Muscle layer of colon (tissue), 2 donors: ENCODE measurements at regions not wholly inside any gene's neighbourhood (a gene's known extent, or its start where the extent isn't known, plus 50 kb on each side); places are given as distances from the start of the nearest gene placed in this dataset.
"Not testable (repeated sequence)": the region's sequence is repeated elsewhere in the genome, so short reads cannot be mapped to it uniquely, and the experiment has no call there.

Experiments
- H3K27ac ChIP-seq: one replicate; pipeline ENCODE4 v1.7.0; 2013; ENCODE audit warnings: low read depth, mild to moderate bottlenecking, low read length, moderate library complexity
- H3K27me3 ChIP-seq, 2 donors: one replicate each; pipeline ENCODE4 v1.7.0; 2013; ENCODE audit warnings: low read length in 2 of 2, mild to moderate bottlenecking in 2 of 2; ENCODE audit not compliant: insufficient read depth in 2 of 2, control insufficient read depth in 1 of 2
- H3K36me3 ChIP-seq: one replicate; pipeline ENCODE4 v1.7.0; 2013; ENCODE audit warnings: mild to moderate bottlenecking, low read length; ENCODE audit not compliant: insufficient read depth
- H3K4me1 ChIP-seq: one replicate; pipeline ENCODE4 v1.7.0; 2013; ENCODE audit warnings: mild to moderate bottlenecking, low read length; ENCODE audit not compliant: insufficient read depth
- H3K4me3 ChIP-seq, 2 donors: one replicate each; pipeline ENCODE4 v1.7.0; 2013; ENCODE audit warnings: low read length in 2 of 2, low read depth in 1 of 2, mild to moderate bottlenecking in 1 of 2, moderate library complexity in 1 of 2
- H3K9ac ChIP-seq: one replicate; pipeline ENCODE4 v1.7.0; 2013; ENCODE audit warnings: low read length
- H3K9me3 ChIP-seq: one replicate; pipeline ENCODE4 v1.7.0; 2013; ENCODE audit warnings: mild to moderate bottlenecking, low read length
- donor health status: abdominal sarcoma.
- donor health status: Adenocarcinoma of cecum.

GRCh38 chr10:130513686-130514476 lies 377.7 kb downstream of the GLRX3 start:
- Histone ChIP-seq H3K4me1 (no peaks in the 10 kb centered on the region), H3K4me3 (no peak overlapping the region), H3K27me3 (no peaks in the 10 kb centered on the region)

GRCh38 chr10:130515670-130516069 lies 379.5 kb downstream of the GLRX3 start:
- H3K27ac ChIP-seq = no peak overlapping the region
- H3K4me1 ChIP-seq = no peaks in the 10 kb centered on the region
- no peaks in the 10 kb centered on the region for H3K36me3 ChIP-seq
- no peak overlapping the region for H3K4me3 ChIP-seq
- no peaks in the 10 kb centered on the region for H3K9me3 ChIP-seq
- no peak overlapping the region for H3K9ac ChIP-seq
- H3K27me3 ChIP-seq = no peaks in the 10 kb centered on the region

More at GRCh38 chr10:130513686-130514476, 377.7 kb downstream of the GLRX3 start:
- no peaks in the 10 kb centered on the region for H3K9me3 ChIP-seq
- no peaks in the 10 kb centered on the region for H3K36me3 ChIP-seq
- no peak overlapping the region for H3K27ac ChIP-seq
- no peak overlapping the region for H3K9ac ChIP-seq

- no peaks in the 10 kb centered on the region for H3K36me3 ChIP-seq
Measured at GRCh38 chr10:130516141-130516735, 380.0 kb downstream of the GLRX3 start.

GRCh38 chr10:130518921-130519320 lies 382.7 kb downstream of the GLRX3 start:
- not testable (repeated sequence) for H3K9ac ChIP-seq, H3K27ac ChIP-seq, H3K27me3 ChIP-seq, H3K9me3 ChIP-seq, H3K36me3 ChIP-seq, H3K4me3 ChIP-seq, H3K4me1 ChIP-seq

More at GRCh38 chr10:130516141-130516735, 380.0 kb downstream of the GLRX3 start:
- H3K9ac ChIP-seq = no peak overlapping the region
- no peaks in the 10 kb centered on the region for H3K27me3 ChIP-seq
- no peak overlapping the region for H3K27ac ChIP-seq
- no peak overlapping the region for H3K4me3 ChIP-seq
- no peaks in the 10 kb centered on the region for H3K9me3 ChIP-seq
- no peaks in the 10 kb centered on the region for H3K4me1 ChIP-seq

GRCh38 chr10:130519791-130520190 lies 383.6 kb downstream of the GLRX3 start:
- H3K36me3 ChIP-seq = no peaks in the 10 kb centered on the region
- no peaks in the 10 kb centered on the region for H3K27me3 ChIP-seq

GRCh38 chr10:130531312-130531711 lies 395.1 kb downstream of the GLRX3 start:
- no peaks in the 10 kb centered on the region for H3K36me3 ChIP-seq
- H3K9me3 ChIP-seq = no peaks in the 10 kb centered on the region
- no peak overlapping the region for H3K9ac ChIP-seq
- no peak overlapping the region for H3K4me3 ChIP-seq
- H3K4me1 ChIP-seq = no peaks in the 10 kb centered on the region
- H3K27ac ChIP-seq = no peak overlapping the region
- H3K27me3 ChIP-seq = no peaks in the 10 kb centered on the region

More at GRCh38 chr10:130519791-130520190, 383.6 kb downstream of the GLRX3 start:
- Histone ChIP-seq H3K4me3 (no peak overlapping the region), H3K4me1 (no peaks in the 10 kb centered on the region), H3K9ac (no peak overlapping the region), H3K9me3 (no peaks in the 10 kb centered on the region), H3K27ac (no peak overlapping the region)

- Histone ChIP-seq H3K27ac (no peak overlapping the region), H3K27me3 (no peaks in the 10 kb centered on the region), H3K36me3 (no peaks in the 10 kb centered on the region), H3K9ac (no peak overlapping the region), H3K9me3 (no peaks in the 10 kb centered on the region), H3K4me1 (no peaks in the 10 kb centered on the region), H3K4me3 (no peak overlapping the region)
Measured at GRCh38 chr10:130541090-130541489, 404.9 kb downstream of the GLRX3 start.

GRCh38 chr10:130542761-130543160 lies 406.6 kb downstream of the GLRX3 start:
- no peaks in the 10 kb centered on the region for H3K9me3 ChIP-seq
- no peaks in the 10 kb centered on the region for H3K4me1 ChIP-seq
- no peaks in the 10 kb centered on the region for H3K36me3 ChIP-seq
- H3K27ac ChIP-seq = no peak overlapping the region
- H3K9ac ChIP-seq = no peak overlapping the region
- H3K27me3 ChIP-seq = no peaks in the 10 kb centered on the region
- no peak overlapping the region for H3K4me3 ChIP-seq

- no peak overlapping the region for H3K9ac ChIP-seq
- no peak overlapping the region for H3K27ac ChIP-seq
- H3K36me3 ChIP-seq = no peaks in the 10 kb centered on the region
- peaks cover 0 to 3% of the 10 kb centered on the region in 2 donors for H3K27me3 ChIP-seq
- no peaks in the 10 kb centered on the region for H3K4me1 ChIP-seq
- no peak overlapping the region for H3K4me3 ChIP-seq
- no peaks in the 10 kb centered on the region for H3K9me3 ChIP-seq
Measured at GRCh38 chr10:130543794-130544193, 407.6 kb downstream of the GLRX3 start.

GRCh38 chr10:130545122-130545521 lies 408.9 kb downstream of the GLRX3 start:
- Histone ChIP-seq H3K27me3 (peaks cover 0 to 4% of the 10 kb centered on the region in 2 donors), H3K9ac (no peak overlapping the region), H3K4me1 (no peaks in the 10 kb centered on the region), H3K4me3 (no peak overlapping the region), H3K36me3 (no peaks in the 10 kb centered on the region), H3K9me3 (no peaks in the 10 kb centered on the region), H3K27ac (no peak overlapping the region)

GRCh38 chr10:130545697-130546096 lies 409.5 kb downstream of the GLRX3 start:
- no peaks in the 10 kb centered on the region for H3K9me3 ChIP-seq
- H3K36me3 ChIP-seq = no peaks in the 10 kb centered on the region
- H3K4me1 ChIP-seq = no peaks in the 10 kb centered on the region
- H3K9ac ChIP-seq = no peak overlapping the region
- H3K4me3 ChIP-seq = no peak overlapping the region
- peaks cover 0 to 4% of the 10 kb centered on the region in 2 donors for H3K27me3 ChIP-seq
- H3K27ac ChIP-seq = no peak overlapping the region

- peaks cover 0 to 4% of the 10 kb centered on the region in 2 donors for H3K27me3 ChIP-seq
- H3K9me3 ChIP-seq = no peaks in the 10 kb centered on the region
- no peak overlapping the region for H3K27ac ChIP-seq
- H3K36me3 ChIP-seq = no peaks in the 10 kb centered on the region
- H3K4me1 ChIP-seq = no peaks in the 10 kb centered on the region
- no peak overlapping the region for H3K4me3 ChIP-seq
- H3K9ac ChIP-seq = no peak overlapping the region
Measured at GRCh38 chr10:130546841-130547240, 410.6 kb downstream of the GLRX3 start.
